Activated naive CD4-positive, alpha-beta T cell treated with anti-CD3 and anti-CD28 coated beads, Interleukin-2, amount 50 U/mL, for 24 hours (primary cell): ENCODE measurements at regions not wholly inside any gene's neighbourhood (a gene's known extent, or its start where the extent isn't known, plus 50 kb on each side); places are given as distances from the start of the nearest gene placed in this dataset.
"Not testable (repeated sequence)": the region's sequence is repeated elsewhere in the genome, so short reads cannot be mapped to it uniquely, and the experiment has no call there.

ENCODE experiments used
- H3K27ac Mint-ChIP-seq: one replicate; pipeline ENCODE4 v1.8.0; 2021; ENCODE audit warnings: mild to moderate bottlenecking, mixed read lengths
- H3K27me3 Mint-ChIP-seq: one replicate; pipeline ENCODE4 v1.8.0; 2021; ENCODE audit warnings: mixed read lengths
- H3K36me3 Mint-ChIP-seq: one replicate; pipeline ENCODE4 v1.8.0; 2021; ENCODE audit warnings: mixed read lengths
- H3K4me1 Mint-ChIP-seq: one replicate; pipeline ENCODE4 v1.8.0; 2021; ENCODE audit warnings: mixed read lengths
- H3K4me3 Mint-ChIP-seq: one replicate; pipeline ENCODE4 v1.8.0; 2021; ENCODE audit warnings: mild to moderate bottlenecking, mixed read lengths
- H3K9me3 Mint-ChIP-seq: one replicate; pipeline ENCODE4 v1.8.0; 2021; ENCODE audit warnings: mixed read lengths

- H3K27me3 Mint-ChIP-seq, result no peaks in the 10 kb centered on the region
- H3K4me1 Mint-ChIP-seq, result no peaks in the 10 kb centered on the region
- H3K4me3 Mint-ChIP-seq, result no peak overlapping the region
- H3K27ac Mint-ChIP-seq, result no peak overlapping the region
- no peaks in the 10 kb centered on the region for H3K36me3 Mint-ChIP-seq
- H3K9me3 Mint-ChIP-seq, result no peaks in the 10 kb centered on the region
These were observed 75.5 kb downstream of the ASB1 start for GRCh38 chr2:238502088-238502810.

- Mint-ChIP-seq H3K27ac (no peak overlapping the region), H3K36me3 (no peaks in the 10 kb centered on the region), H3K9me3 (no peaks in the 10 kb centered on the region), H3K4me3 (no peak overlapping the region), H3K27me3 (no peaks in the 10 kb centered on the region), H3K4me1 (no peaks in the 10 kb centered on the region)
These were observed 76.4 kb downstream of the ASB1 start for GRCh38 chr2:238502956-238503791.

GRCh38 chr2:238504181-238504931 lies 77.6 kb downstream of the ASB1 start:
- Mint-ChIP-seq H3K36me3 (no peaks in the 10 kb centered on the region), H3K4me1 (no peaks in the 10 kb centered on the region), H3K27me3 (no peaks in the 10 kb centered on the region), H3K4me3 (no peak overlapping the region), H3K27ac (no peak overlapping the region), H3K9me3 (no peaks in the 10 kb centered on the region)

- no peaks in the 10 kb centered on the region for H3K9me3 Mint-ChIP-seq
- no peaks in the 10 kb centered on the region for H3K4me1 Mint-ChIP-seq
- no peak overlapping the region for H3K27ac Mint-ChIP-seq
- H3K27me3 Mint-ChIP-seq, result no peaks in the 10 kb centered on the region
- H3K36me3 Mint-ChIP-seq, result no peaks in the 10 kb centered on the region
- H3K4me3 Mint-ChIP-seq, result no peak overlapping the region
These were observed 78.6 kb downstream of the ASB1 start for GRCh38 chr2:238505119-238505891.

GRCh38 chr2:238505892-238506280 lies 79.2 kb downstream of the ASB1 start:
- Mint-ChIP-seq H3K36me3 (no peaks in the 10 kb centered on the region), H3K4me3 (no peak overlapping the region), H3K9me3 (no peaks in the 10 kb centered on the region), H3K4me1 (no peaks in the 10 kb centered on the region), H3K27me3 (no peaks in the 10 kb centered on the region), H3K27ac (no peak overlapping the region)

- H3K4me1 Mint-ChIP-seq, result no peaks in the 10 kb centered on the region
- no peak overlapping the region for H3K27ac Mint-ChIP-seq
- no peaks in the 10 kb centered on the region for H3K36me3 Mint-ChIP-seq
- no peak overlapping the region for H3K4me3 Mint-ChIP-seq
- H3K9me3 Mint-ChIP-seq, result no peaks in the 10 kb centered on the region
- H3K27me3 Mint-ChIP-seq, result no peaks in the 10 kb centered on the region
These were observed 79.8 kb downstream of the ASB1 start for GRCh38 chr2:238506371-238507068.

GRCh38 chr2:238507836-238508235 lies 81.1 kb downstream of the ASB1 start:
- Mint-ChIP-seq H3K9me3 (no peaks in the 10 kb centered on the region), H3K27me3 (no peaks in the 10 kb centered on the region), H3K36me3 (no peaks in the 10 kb centered on the region), H3K27ac (no peak overlapping the region), H3K4me1 (no peaks in the 10 kb centered on the region), H3K4me3 (no peak overlapping the region)

- Mint-ChIP-seq H3K4me3 (no peak overlapping the region), H3K9me3 (no peaks in the 10 kb centered on the region), H3K4me1 (no peaks in the 10 kb centered on the region), H3K27me3 (no peaks in the 10 kb centered on the region), H3K36me3 (no peaks in the 10 kb centered on the region), H3K27ac (no peak overlapping the region)
These were observed 82.6 kb downstream of the ASB1 start for GRCh38 chr2:238509151-238509835.

- Mint-ChIP-seq H3K27ac (no peak overlapping the region), H3K4me1 (no peaks in the 10 kb centered on the region), H3K36me3 (no peaks in the 10 kb centered on the region), H3K4me3 (no peak overlapping the region), H3K9me3 (no peaks in the 10 kb centered on the region), H3K27me3 (no peaks in the 10 kb centered on the region)
These were observed 83.2 kb downstream of the ASB1 start for GRCh38 chr2:238509903-238510302.

GRCh38 chr2:238510911-238511613 lies 84.3 kb downstream of the ASB1 start:
- no peaks in the 10 kb centered on the region for H3K27me3 Mint-ChIP-seq
- peaks cover 3% of the 10 kb centered on the region for H3K9me3 Mint-ChIP-seq
- H3K27ac Mint-ChIP-seq, result no peak overlapping the region
- no peak overlapping the region for H3K4me3 Mint-ChIP-seq
- no peaks in the 10 kb centered on the region for H3K36me3 Mint-ChIP-seq
- H3K4me1 Mint-ChIP-seq, result no peaks in the 10 kb centered on the region

- no peaks in the 10 kb centered on the region for H3K4me1 Mint-ChIP-seq
- H3K27me3 Mint-ChIP-seq, result no peaks in the 10 kb centered on the region
- no peak overlapping the region for H3K4me3 Mint-ChIP-seq
- H3K36me3 Mint-ChIP-seq, result peaks cover 2% of the 10 kb centered on the region
- peaks cover 8% of the 10 kb centered on the region for H3K9me3 Mint-ChIP-seq
- no peak overlapping the region for H3K27ac Mint-ChIP-seq
These were observed 84.9 kb downstream of the ASB1 start for GRCh38 chr2:238511614-238511950.

- no peaks in the 10 kb centered on the region for H3K4me1 Mint-ChIP-seq
These were observed 85.6 kb downstream of the ASB1 start for GRCh38 chr2:238512247-238512867.

GRCh38 chr2:238513346-238513745 lies 86.6 kb downstream of the ASB1 start:
- peaks cover 5% of the 10 kb centered on the region for H3K36me3 Mint-ChIP-seq
- no peaks in the 10 kb centered on the region for H3K27me3 Mint-ChIP-seq
- no peaks in the 10 kb centered on the region for H3K4me1 Mint-ChIP-seq
- H3K9me3 Mint-ChIP-seq, result peaks cover 12% of the 10 kb centered on the region
- H3K4me3 Mint-ChIP-seq, result no peak overlapping the region
- H3K27ac Mint-ChIP-seq, result no peak overlapping the region

More at GRCh38 chr2:238512247-238512867, 85.6 kb downstream of the ASB1 start:
- Mint-ChIP-seq H3K27ac (no peak overlapping the region), H3K27me3 (no peaks in the 10 kb centered on the region), H3K36me3 (peaks cover 2% of the 10 kb centered on the region), H3K4me3 (no peak overlapping the region), H3K9me3 (peaks cover 12% of the 10 kb centered on the region)

- H3K4me3 Mint-ChIP-seq, H3K36me3 Mint-ChIP-seq, H3K27me3 Mint-ChIP-seq, H3K4me1 Mint-ChIP-seq, H3K27ac Mint-ChIP-seq: not testable (repeated sequence)
- peaks cover 12% of the 10 kb centered on the region for H3K9me3 Mint-ChIP-seq
These were observed 87.3 kb downstream of the ASB1 start for GRCh38 chr2:238514024-238514423.
